Cardiac muscle cell (in vitro differentiated cells and primary cell): ENCODE measurements at regions not wholly inside any gene's neighbourhood (a gene's known extent, or its start where the extent isn't known, plus 50 kb on each side); places are given as distances from the start of the nearest gene placed in this dataset.

Source experiments
- DNase-seq, 2 donors: peaks; one replicate each; pipeline versions ENCODE4 v3.0.0 to v3.0.0-alpha.2; 2010 to 2017; ENCODE audit warnings: low read depth in 1 of 2, low spot score in 1 of 2
- H3K27ac ChIP-seq: fragments of 200-600 bp; sonication (generic); 2 replicates; pipeline ENCODE4 v1.5.1; 2016
- H3K27me3 ChIP-seq: fragments of 200-600 bp; sonication (generic); 2 replicates; pipeline ENCODE4 v1.6.0; 2016; ENCODE audit warnings: control low read depth
- H3K36me3 ChIP-seq: fragments of 200-600 bp; sonication (generic); 2 replicates; pipeline ENCODE4 v1.5.1; 2016; ENCODE audit warnings: control low read depth
- H3K4me1 ChIP-seq: fragments of 200-600 bp; sonication (generic); 2 replicates; pipeline ENCODE4 v1.8.1; 2017; ENCODE audit warnings: low read depth, mild to moderate bottlenecking, mixed run types
- H3K4me3 ChIP-seq: fragments of 200-600 bp; sonication (generic); 2 replicates; pipeline ENCODE4 v1.5.1; 2016; ENCODE audit warnings: mild to moderate bottlenecking
- H3K9me3 ChIP-seq: fragments of 200-600 bp; sonication (generic); 2 replicates; pipeline ENCODE4 v1.5.1; 2017; ENCODE audit warnings: low read depth, mild to moderate bottlenecking, control low read depth
- CTCF ChIP-seq: IDR thresholded peaks from 2 replicates; pipeline ENCODE4 v1.5.1; 2012; ENCODE audit warnings: low read depth, mild to moderate bottlenecking, low read length

- H3K4me1 ChIP-seq: peaks cover 6% of the 10 kb centered on the region
- no peak for DNase-seq
- H3K4me3 ChIP-seq: no peak overlapping the region
- TF ChIP-seq CTCF: no peak
- H3K27me3 ChIP-seq: no peaks in the 10 kb centered on the region
- no peaks in the 10 kb centered on the region for H3K36me3 ChIP-seq
- no peak overlapping the region for H3K27ac ChIP-seq
- no peaks in the 10 kb centered on the region for H3K9me3 ChIP-seq
Measured at GRCh38 chr14:31960039-31960438, 117.1 kb upstream of the ARHGAP5 start.

- H3K4me1 ChIP-seq: peaks cover 6% of the 10 kb centered on the region
- no peak overlapping the region for H3K27ac ChIP-seq
- no peak for DNase-seq
- no peak overlapping the region for H3K4me3 ChIP-seq
- no peak for TF ChIP-seq CTCF
- H3K36me3 ChIP-seq: no peaks in the 10 kb centered on the region
- no peaks in the 10 kb centered on the region for H3K9me3 ChIP-seq
- H3K27me3 ChIP-seq: no peaks in the 10 kb centered on the region
Measured at GRCh38 chr14:31961896-31962295, 115.2 kb upstream of the ARHGAP5 start.

- H3K27ac ChIP-seq: no peak overlapping the region
Measured at GRCh38 chr14:31962920-31963319, 114.2 kb upstream of the ARHGAP5 start.

GRCh38 chr14:31963587-31963986, 113.5 kb upstream of the ARHGAP5 start:
- no peak for DNase-seq
- no peak overlapping the region for H3K27ac ChIP-seq
- H3K4me3 ChIP-seq: no peak overlapping the region
- H3K9me3 ChIP-seq: no peaks in the 10 kb centered on the region
- H3K36me3 ChIP-seq: no peaks in the 10 kb centered on the region
- H3K4me1 ChIP-seq: no peaks in the 10 kb centered on the region
- no peak for TF ChIP-seq CTCF
- no peaks in the 10 kb centered on the region for H3K27me3 ChIP-seq

More at GRCh38 chr14:31962920-31963319, 114.2 kb upstream of the ARHGAP5 start:
- H3K36me3 ChIP-seq: no peaks in the 10 kb centered on the region
- H3K27me3 ChIP-seq: no peaks in the 10 kb centered on the region
- no peaks in the 10 kb centered on the region for H3K9me3 ChIP-seq
- no peak for DNase-seq
- no peak for TF ChIP-seq CTCF
- no peaks in the 10 kb centered on the region for H3K4me1 ChIP-seq
- no peak overlapping the region for H3K4me3 ChIP-seq

GRCh38 chr14:31964490-31964889, 112.6 kb upstream of the ARHGAP5 start:
- Histone ChIP-seq H3K27ac (no peak overlapping the region), H3K36me3 (no peaks in the 10 kb centered on the region), H3K4me1 (peaks cover 8% of the 10 kb centered on the region), H3K9me3 (no peaks in the 10 kb centered on the region), H3K4me3 (no peak overlapping the region), H3K27me3 (no peaks in the 10 kb centered on the region)
- DNase-seq: no peak
- no peak for TF ChIP-seq CTCF
